ENCODE measurements at regions not wholly inside any gene's neighbourhood (a gene's known extent, or its start where the extent isn't known, plus 50 kb on each side); places are given as distances from the start of the nearest gene placed in this dataset.

GRCh38 chr2:104744537-104744936 lies 109.4 kb upstream of the POU3F3 start:
- Histone ChIP-seq H2AFZ (ENCODE audit: low read length) (no peak overlapping the region), H3K27me3 (ENCODE audit: control insufficient read depth, insufficient read depth, low read length) (no peaks in the 10 kb centered on the region), H3K36me3 (ENCODE audit: control insufficient read depth, insufficient read depth, low read length) (no peaks in the 10 kb centered on the region), H3K79me2 (ENCODE audit: control insufficient read depth, insufficient read depth, low read length) (no peaks in the 10 kb centered on the region), H3K4me2 (ENCODE audit: extremely low read depth, insufficient read depth, low read length) (no peak overlapping the region), H3K4me3 (replicated peaks in 1 of 4; ENCODE audit: control extremely low read depth in 1 of 4, insufficient read depth in 1 of 4, low read depth in 3 of 4, low read length in 4 of 4) (no peak overlapping the region), H3K27ac (ENCODE audit: insufficient read depth, low read length) (no peak overlapping the region), H3K9ac (ENCODE audit: insufficient read depth, low read length) (no peak overlapping the region), H3K9me3 (ENCODE audit: control insufficient read depth, insufficient read depth, low read depth, low read length) (no peaks in the 10 kb centered on the region), H4K20me1 (ENCODE audit: control insufficient read depth, extremely low read depth, insufficient read depth, low read length) (no peaks in the 10 kb centered on the region), H3K4me1 (ENCODE audit: control insufficient read depth, extremely low read depth, insufficient read depth, low read length) (no peaks in the 10 kb centered on the region)
- no peak for DNase-seq (ENCODE audit: low read depth in 2 of 2)
- TF ChIP-seq, protein P1, sequence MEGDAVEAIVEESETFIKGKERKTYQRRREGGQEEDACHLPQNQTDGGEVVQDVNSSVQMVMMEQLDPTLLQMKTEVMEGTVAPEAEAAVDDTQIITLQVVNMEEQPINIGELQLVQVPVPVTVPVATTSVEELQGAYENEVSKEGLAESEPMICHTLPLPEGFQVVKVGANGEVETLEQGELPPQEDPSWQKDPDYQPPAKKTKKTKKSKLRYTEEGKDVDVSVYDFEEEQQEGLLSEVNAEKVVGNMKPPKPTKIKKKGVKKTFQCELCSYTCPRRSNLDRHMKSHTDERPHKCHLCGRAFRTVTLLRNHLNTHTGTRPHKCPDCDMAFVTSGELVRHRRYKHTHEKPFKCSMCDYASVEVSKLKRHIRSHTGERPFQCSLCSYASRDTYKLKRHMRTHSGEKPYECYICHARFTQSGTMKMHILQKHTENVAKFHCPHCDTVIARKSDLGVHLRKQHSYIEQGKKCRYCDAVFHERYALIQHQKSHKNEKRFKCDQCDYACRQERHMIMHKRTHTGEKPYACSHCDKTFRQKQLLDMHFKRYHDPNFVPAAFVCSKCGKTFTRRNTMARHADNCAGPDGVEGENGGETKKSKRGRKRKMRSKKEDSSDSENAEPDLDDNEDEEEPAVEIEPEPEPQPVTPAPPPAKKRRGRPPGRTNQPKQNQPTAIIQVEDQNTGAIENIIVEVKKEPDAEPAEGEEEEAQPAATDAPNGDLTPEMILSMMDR (conservative IDR thresholded peaks at IDR 0.05 in 1 of 2, IDR thresholded peaks at IDR 0.05 in 1 of 2; ENCODE audit: low read depth in 1 of 2, low read length in 2 of 2): no peak
- no peak for TF ChIP-seq EZH2 (IDR thresholded peaks at IDR 0.05; ENCODE audit: low read length, missing control alignments)

DNA sequence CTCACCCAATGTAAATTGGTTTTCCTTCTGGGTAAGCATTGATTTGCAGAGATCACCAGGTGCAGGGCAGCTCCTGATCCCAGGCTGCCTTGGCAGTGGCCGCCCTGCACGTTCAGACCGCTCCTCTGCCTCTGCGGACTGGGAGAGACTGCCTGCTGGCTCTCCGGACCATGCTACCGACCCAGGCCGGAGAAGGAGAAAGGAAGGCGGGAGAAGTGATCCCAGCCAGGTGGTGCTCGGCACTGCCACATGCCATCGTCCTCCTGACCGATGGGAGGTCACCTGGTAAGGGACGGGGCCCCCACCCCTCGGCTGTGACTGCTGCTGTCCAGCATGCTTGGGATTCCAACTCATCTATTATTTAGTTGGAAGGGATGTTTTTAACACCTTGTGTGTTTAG lies 108.1 kb upstream of the POU3F3 start:
- Histone ChIP-seq H3K36me3 (ENCODE audit: control insufficient read depth, insufficient read depth, low read length) (no peaks in the 10 kb centered on the region), H3K9me3 (ENCODE audit: control insufficient read depth, insufficient read depth, low read depth, low read length) (no peaks in the 10 kb centered on the region), H3K79me2 (ENCODE audit: control insufficient read depth, insufficient read depth, low read length) (no peaks in the 10 kb centered on the region), H2AFZ (ENCODE audit: low read length) (no peak overlapping the region), H3K9ac (ENCODE audit: insufficient read depth, low read length) (no peak overlapping the region), H3K4me2 (ENCODE audit: extremely low read depth, insufficient read depth, low read length) (no peak overlapping the region), H3K4me1 (ENCODE audit: control insufficient read depth, extremely low read depth, insufficient read depth, low read length) (no peaks in the 10 kb centered on the region), H3K27ac (ENCODE audit: insufficient read depth, low read length) (no peak overlapping the region), H3K27me3 (ENCODE audit: control insufficient read depth, insufficient read depth, low read length) (no peaks in the 10 kb centered on the region), H4K20me1 (ENCODE audit: control insufficient read depth, extremely low read depth, insufficient read depth, low read length) (no peaks in the 10 kb centered on the region), H3K4me3 (replicated peaks in 1 of 4; ENCODE audit: control extremely low read depth in 1 of 4, insufficient read depth in 1 of 4, low read depth in 3 of 4, low read length in 4 of 4) (no peak overlapping the region)
- no peak for DNase-seq (ENCODE audit: low read depth in 2 of 2)
- TF ChIP-seq, protein P1 (conservative IDR thresholded peaks at IDR 0.05 in 1 of 2, IDR thresholded peaks at IDR 0.05 in 1 of 2; ENCODE audit: low read depth in 1 of 2, low read length in 2 of 2): no peak
- no peak for TF ChIP-seq EZH2 (IDR thresholded peaks at IDR 0.05; ENCODE audit: low read length, missing control alignments)

- no peak for DNase-seq (ENCODE audit: low read depth in 2 of 2)
- H3K79me2 ChIP-seq (ENCODE audit: control insufficient read depth, insufficient read depth, low read length): no peaks in the 10 kb centered on the region
- H3K27me3 ChIP-seq (ENCODE audit: control insufficient read depth, insufficient read depth, low read length): no peaks in the 10 kb centered on the region
- no peaks in the 10 kb centered on the region for H4K20me1 ChIP-seq (ENCODE audit: control insufficient read depth, extremely low read depth, insufficient read depth, low read length)
- H3K27ac ChIP-seq (ENCODE audit: insufficient read depth, low read length): no peak overlapping the region
- H3K36me3 ChIP-seq (ENCODE audit: control insufficient read depth, insufficient read depth, low read length): no peaks in the 10 kb centered on the region
- no peak overlapping the region for H2AFZ ChIP-seq (ENCODE audit: low read length)
- no peak overlapping the region for H3K9ac ChIP-seq (ENCODE audit: insufficient read depth, low read length)
- H3K4me3 ChIP-seq (replicated peaks in 1 of 4; ENCODE audit: control extremely low read depth in 1 of 4, insufficient read depth in 1 of 4, low read depth in 3 of 4, low read length in 4 of 4): no peak overlapping the region
- no peaks in the 10 kb centered on the region for H3K9me3 ChIP-seq (ENCODE audit: control insufficient read depth, insufficient read depth, low read depth, low read length)
- H3K4me2 ChIP-seq (ENCODE audit: extremely low read depth, insufficient read depth, low read length): no peak overlapping the region
- TF ChIP-seq, protein P1 (conservative IDR thresholded peaks at IDR 0.05 in 1 of 2, IDR thresholded peaks at IDR 0.05 in 1 of 2; ENCODE audit: low read depth in 1 of 2, low read length in 2 of 2): no peak
- no peak for TF ChIP-seq EZH2 (IDR thresholded peaks at IDR 0.05; ENCODE audit: low read length, missing control alignments)
- H3K4me1 ChIP-seq (ENCODE audit: control insufficient read depth, extremely low read depth, insufficient read depth, low read length): no peaks in the 10 kb centered on the region
These were observed 107.6 kb upstream of the POU3F3 start for GRCh38 chr2:104746299-104746698.

Data from fibroblast of lung (primary cell).